ENCODE measurements at regions not wholly inside any gene's neighbourhood (a gene's known extent, or its start where the extent isn't known, plus 50 kb on each side); places are given as distances from the start of the nearest gene placed in this dataset.
"Not testable (repeated sequence)": the region's sequence is repeated elsewhere in the genome, so short reads cannot be mapped to it uniquely, and the experiment has no call there.

DNA sequence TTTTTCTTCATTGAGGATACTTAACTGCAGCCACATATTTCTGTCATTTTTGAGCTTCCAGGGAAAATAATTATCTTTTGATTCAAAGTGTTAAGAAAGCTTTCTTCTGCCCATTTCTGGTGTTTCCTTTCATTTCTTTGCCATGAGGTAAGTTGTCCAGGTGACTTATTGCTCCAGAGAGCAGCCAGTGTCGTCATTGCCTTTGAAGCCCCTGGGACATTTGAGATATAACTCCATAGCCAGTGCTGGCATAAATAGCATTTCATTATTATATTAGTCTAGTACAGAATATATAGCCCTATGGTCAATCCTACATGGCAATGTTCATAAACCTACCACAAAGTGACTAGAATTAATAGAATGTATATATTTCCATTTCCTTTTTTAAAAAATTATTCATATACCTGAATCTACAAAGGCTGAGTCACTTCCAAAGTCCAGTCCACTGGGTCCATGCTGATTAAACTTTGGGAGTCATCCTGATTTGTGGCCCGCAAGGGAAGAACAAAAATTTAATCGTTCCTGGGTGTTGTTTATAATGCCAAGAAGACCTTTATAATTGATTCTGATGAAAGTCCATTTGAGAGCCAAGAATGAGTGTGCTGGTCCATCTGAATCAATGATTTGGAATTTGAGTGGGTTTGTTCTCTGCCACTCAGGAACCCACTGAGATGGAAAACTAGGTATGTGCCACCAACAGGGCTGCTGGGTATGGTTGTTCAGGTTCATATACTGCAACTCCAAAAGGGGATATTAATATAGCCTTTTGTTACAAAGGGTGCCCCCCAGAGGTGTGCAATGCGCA, 221.8 kb upstream of the PLXNA2 start:
- no peak for DNase-seq (ENCODE audit: low spot score)

DNA sequence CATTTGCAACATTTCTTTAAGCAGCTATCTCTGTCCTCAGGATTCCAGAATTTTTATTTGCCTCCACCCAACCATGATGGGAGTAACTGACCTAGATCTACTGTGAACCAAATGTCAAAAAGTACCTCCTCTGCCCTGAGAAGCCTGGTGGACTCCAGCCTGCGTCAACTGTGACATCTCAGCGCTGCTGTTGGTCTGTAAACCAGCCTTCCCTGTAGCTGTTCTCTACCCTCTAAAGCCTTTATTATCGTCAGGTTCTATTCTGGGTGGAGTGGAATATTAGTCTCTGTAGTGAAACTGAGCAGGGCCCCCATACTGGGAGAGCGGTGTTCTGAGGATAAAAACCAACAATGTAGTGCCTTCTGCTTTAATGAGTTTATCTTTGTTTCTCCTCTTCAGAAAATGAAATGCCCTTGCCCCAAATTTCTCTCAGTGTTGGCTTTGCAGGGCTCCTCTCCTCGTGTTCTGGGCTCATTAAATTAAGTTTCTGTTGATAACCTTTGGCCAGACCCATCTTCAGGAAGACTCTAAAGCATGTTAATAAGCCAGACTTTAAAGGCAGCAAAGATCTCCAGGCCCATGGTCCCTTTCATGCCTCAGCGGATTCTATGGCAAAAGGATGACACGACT, 223.1 kb upstream of the PLXNA2 start:
- DNase-seq (ENCODE audit: low spot score), result no peak

DNA sequence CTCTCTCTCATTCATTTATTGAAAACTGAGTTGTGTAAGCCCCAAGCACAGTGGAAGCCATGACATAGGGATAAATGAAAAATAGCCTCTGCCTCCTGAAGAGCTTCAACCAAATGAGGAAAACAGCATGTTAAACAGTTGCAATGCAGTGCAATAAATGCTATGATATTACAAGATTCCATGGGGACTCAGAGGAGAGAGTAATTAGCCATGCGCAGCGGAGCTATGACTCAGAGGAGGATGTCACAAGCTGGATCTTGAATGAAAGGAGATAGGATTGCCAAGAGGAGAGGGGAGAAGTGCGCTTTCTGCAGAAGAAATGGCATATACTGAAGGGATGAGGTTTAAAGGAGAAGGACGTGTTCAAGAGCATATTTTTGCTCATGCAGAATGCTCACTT, 231.3 kb upstream of the PLXNA2 start:
- DNase-seq (ENCODE audit: low spot score), result peak; percentile 25

DNA sequence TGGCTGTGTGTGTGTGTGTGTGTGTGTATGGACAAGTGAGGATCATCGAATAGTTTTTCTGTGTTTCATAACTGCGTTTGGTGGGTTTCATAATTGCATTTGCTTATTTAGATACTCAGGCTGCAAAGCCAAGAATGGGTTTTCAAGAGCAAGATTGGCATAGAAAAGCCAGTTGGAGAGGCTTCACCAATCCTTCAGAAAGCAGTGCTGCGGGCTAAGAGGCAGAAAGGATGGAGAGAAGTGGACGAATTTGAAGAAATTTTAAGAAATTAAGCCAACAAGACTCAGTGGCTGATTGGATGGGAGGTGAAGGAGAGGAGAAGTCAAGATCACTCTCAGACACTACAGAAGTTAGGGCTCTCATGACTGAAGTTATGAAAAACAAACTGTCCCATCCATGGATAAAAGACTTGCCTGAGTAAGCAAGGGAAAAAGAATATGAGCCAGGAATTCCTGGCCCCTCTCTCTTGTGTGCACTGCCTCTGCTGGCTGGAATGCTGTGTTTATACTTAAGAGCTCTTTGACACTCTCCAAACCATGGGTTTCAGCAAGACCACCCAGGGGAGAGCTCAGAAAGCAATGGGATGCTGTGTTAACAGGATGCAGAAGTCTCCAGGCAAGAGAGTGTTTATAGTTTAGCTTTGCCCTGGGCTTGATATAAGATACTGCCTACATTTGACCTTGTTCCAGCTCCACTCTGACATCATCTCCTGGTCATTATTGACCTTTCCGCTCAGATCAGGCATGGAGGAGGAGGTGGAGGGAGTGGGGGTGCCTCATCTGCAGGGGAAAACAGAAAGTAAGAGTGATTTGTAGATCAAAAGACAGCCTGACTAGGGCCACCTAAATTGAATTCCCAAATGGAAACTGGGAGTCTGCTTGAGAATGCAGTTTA, 232.0 kb upstream of the PLXNA2 start:
- DNase-seq (ENCODE audit: low spot score), result peak; percentile 7

DNA sequence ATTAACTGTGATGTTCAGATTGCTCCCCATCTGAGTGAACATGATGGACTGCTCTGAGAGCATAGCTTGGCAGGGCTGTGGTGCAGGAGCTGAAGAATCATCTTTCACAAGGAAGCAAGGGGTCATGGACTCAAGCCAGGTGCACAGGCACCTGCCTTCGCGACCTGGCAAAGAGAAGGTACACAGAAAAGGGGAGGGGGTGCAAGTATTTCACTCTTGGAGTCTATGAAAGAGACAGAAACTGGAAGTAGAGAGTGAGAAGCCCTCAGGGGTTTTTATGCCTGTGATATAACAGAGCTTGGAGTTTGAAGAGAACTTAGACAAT, 232.6 kb upstream of the PLXNA2 start:
- no peak for DNase-seq (ENCODE audit: low spot score)

DNA sequence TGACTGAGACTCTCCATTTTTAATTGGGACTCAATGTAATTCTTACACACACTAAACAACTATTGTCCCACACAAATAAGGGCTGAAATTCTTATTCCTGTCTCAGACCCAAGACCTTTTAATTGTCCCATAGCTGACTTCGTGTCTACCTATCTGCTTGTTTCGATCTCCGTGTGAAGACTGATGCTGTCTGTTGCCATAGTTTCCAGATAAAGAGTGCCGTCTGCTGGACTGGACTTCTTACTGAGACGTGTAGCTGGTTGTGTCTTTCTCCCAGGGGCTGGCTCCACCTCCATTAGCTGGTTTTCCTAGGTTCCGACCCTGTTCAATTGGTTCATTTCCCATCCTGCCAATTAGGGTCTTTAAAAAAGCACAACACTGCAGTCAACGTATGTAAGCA, 235.3 kb upstream of the PLXNA2 start:
- no peak for DNase-seq (ENCODE audit: low spot score)

DNA sequence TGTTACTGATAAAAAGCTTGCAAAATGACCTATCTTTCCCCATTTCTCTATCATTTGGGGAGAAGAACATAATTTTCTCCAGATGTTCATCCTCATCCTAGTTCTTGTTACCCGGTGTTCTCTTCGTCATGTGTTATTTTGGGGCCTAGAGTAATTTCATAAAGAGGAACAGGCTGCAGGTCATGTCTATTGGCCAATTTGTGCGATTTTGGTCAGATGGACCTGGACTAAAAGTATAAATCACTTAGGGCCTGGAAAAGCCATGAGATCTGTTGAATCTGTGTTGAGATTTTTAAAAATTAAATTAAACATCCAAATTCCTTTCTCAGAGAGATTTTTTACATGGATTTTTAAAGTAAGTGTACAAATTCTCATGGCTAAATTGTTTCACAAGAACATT, 241.3 kb upstream of the PLXNA2 start:
- DNase-seq (ENCODE audit: low spot score), result no peak

DNA sequence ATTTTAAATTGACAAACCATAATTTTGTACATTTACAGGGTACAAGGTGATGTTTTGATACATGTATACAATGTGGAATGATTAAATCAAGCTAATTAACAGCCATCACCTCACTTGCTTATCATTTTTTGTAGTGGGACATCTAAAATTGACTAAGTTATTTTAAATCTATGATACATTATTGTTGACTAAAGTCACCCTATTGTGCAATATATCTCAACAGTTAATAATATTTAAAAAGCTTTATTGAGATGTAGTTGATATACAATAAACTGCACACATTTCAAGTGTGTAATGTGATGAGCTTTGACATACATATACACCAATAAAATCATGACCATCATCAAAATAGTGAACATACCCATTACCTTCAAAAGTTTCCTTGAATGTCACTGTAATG, 242.5 kb upstream of the PLXNA2 start:
- DNase-seq (ENCODE audit: low spot score), result no peak

DNA sequence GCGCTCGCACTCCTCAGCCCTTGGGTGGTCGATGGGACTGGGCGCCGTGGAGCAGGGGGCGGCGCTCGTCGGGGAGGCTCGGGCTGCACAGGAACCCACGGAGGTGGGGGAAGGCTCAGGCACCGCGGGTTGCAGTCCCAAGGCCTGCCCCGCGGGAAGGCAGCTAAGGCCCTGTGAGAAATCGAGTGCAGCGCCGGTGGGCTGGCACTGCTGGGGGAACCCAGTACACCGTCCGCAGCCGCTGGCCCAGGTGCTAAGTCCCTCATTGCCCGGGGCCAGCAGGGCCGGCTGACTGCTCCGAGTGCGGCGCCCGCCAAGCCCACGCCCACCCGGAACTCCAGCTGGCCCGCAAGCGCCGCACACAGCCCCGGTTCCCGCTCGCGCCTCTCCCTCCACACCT, 244.2 kb upstream of the PLXNA2 start:
- DNase-seq (ENCODE audit: low spot score), result not testable (repeated sequence)

DNA sequence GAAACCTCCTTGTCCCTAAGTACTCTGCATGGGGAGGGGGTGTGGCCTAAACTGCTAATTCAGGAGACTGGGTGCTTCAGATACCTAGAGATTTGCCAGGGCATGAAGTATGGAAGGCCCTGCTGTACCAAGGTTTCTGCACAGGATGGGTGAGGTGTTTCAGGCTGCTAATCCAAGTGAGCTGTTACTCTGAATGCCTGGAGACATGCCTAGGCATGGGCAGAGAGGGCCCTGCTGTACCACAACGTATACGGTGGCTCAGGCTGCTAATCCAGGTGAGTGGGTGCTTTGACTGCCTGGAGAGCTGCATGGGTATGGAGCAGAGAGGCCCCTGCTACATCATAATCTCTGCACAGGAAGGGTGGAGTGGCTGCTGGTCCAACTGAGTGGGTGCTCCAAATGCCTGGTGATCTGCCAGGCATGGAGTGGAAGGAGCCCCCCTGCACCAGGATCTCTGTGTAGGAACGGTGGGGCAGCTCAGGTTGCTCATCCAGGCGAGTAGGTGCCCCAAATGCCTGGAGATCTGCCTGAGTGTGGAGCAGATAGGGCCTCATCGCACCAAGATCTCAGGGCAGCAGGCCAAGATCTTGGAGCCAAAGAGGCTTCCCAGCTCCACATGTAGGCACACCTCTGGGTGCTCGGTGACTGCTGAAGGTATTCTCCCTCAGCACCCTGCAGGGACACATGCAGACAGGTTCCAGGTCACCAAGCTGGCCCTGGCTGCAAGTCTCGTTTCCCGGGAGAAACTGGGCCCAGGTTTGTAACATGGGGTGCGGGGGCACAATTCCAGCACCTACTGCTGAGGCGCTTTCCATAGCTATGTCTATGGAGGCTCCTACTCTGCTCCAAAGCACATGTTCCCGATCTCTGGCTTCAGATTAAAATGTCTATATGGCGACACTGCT, 252.5 kb upstream of the PLXNA2 start:
- DNase-seq (ENCODE audit: low spot score), result no peak

DNA sequence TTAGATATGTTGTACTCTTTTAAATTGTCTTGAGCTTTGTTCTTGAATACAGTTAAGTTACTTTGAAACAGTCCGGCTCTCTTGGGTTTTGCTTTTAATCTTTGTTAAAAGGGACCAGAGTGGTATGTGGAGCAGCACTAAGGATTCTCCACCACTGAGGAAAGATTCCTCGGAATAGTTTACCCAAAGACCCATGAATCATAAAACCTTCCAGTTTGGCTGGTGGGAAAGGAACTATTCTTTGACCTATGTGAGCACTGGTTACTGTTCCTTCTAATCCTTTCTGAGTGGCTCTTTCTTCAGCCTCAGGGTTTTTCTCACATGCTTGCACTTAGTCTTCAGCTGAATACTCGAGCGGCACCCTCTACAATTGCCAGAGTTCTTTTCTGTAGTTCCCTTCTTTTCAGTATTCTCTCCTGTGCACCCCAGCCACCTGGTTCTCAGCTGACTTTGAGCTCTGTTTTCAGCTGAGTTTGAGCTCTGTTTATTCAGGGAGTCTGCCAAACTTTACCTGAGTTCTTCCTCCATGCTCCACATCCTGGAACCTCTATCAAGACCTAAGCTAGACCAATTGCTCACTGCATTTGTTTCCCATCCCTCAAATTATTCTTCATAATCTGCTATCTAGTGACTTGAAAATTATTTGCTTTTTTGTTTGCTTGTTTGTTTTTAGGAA, 253.8 kb upstream of the PLXNA2 start:
- no peak for DNase-seq (ENCODE audit: low spot score)

DNA sequence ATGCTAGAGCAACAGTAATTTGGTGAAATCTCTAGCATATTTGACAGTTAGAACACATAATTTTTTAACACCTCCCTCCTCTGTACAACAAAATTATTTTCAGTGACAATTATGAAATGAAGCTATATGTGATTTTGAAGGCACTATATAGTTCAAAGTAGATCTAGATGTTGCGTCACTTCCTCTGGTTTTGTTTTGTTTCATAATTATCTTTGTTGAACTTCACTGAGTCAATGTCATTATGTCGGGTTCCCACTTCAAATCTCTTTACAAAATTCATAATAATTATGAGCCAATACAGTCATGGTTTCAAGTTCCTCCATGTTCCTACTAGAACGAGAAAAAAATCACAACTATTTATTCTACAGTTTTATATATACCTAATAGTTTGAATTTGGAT, 254.8 kb upstream of the PLXNA2 start:
- DNase-seq (ENCODE audit: low spot score), result no peak

DNA sequence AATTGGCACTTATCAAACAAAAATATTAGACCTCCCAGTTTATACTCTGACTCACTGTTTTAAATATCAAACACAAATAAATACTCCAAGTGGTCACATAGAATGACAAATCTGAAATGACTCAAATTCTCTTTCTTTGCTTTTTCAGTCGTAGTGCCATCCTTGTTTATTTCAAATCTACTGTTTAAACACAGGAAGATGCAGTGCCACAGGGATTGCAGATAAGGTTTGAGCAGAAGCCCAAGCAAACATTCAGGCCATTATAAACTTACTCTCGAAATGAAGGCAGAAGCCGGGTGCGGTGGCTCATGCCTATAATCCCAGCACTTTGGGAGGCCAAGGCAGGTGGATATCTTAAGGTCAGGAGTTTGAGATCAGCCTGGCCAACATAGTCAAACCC, 255.4 kb upstream of the PLXNA2 start:
- DNase-seq (ENCODE audit: low spot score), result no peak

DNA sequence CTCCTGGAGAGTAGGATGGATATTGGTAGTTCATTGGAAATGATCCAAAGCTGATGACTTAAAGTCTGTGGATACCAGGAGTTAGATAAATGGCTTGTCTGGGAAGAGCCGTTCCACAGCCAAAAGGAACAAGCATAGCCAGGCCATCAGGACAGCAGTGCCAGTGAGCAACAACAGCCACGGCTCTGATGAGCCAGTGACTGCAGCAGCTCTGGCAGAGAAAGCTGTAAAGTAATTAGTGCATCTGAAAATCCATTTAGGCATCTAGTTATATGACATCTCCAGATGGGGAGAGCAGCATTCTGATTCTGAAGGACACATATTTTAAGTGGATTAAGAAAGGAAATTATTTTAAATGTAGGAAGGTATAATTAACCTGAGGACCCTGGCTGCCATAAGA, 256.2 kb upstream of the PLXNA2 start:
- DNase-seq (ENCODE audit: low spot score), result no peak

DNA sequence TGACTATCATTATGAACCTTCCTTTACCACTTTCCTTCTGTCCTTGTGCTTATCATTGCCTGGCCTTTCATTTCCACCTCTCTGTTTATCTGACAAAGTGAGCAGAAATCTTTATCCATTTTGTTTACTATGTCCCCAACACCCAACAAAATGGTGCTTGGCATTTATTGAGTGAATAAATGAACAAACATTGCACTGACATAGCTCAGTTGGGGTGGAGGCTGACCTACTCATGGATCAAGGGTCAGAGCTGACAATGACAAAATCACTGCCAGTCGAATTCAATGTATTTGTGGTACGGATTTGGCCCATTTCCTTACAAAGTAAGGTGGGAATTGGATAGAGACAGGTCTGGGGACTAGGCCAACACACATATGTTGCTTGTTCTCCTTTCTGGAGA, 257.4 kb upstream of the PLXNA2 start:
- DNase-seq (ENCODE audit: low spot score), result no peak

DNA sequence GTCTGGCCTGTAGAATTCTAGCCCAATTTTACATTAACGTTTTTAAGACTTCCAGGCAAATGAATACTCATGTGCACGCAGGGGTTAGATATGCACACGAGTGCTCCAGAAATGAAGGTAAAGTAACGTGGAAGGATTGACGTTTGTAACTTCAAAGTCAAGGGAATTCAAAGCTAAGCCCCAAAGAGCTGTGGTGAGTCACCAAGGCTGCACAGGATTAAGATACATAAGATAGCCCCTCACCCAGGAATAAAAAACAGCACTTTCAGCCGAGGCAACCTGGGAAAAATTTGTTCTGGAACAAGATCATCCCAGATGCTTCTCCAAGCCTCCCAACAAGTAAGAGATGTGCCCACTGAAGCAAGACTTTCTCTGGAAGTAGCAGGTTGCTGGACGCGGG, 259.6 kb upstream of the PLXNA2 start:
- no peak for DNase-seq (ENCODE audit: low spot score)

DNA sequence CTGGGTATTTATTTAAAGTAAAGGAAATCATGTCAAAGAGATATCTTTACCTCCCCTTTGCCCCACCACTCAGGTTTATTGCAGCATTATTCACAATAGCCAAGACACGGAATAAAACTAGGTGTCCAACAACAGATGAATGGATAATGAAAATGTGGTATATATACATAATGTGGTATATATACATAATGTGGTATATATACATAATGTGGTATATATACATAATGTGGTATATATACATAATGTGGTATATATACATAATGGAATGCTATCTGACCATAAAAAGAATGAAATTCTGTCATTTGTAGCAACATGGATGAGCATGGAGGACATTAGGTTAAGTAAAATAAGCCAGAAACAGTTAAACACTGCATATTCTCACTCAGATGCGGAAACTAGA, 262.6 kb upstream of the PLXNA2 start:
- no peak for DNase-seq (ENCODE audit: low spot score)

DNA sequence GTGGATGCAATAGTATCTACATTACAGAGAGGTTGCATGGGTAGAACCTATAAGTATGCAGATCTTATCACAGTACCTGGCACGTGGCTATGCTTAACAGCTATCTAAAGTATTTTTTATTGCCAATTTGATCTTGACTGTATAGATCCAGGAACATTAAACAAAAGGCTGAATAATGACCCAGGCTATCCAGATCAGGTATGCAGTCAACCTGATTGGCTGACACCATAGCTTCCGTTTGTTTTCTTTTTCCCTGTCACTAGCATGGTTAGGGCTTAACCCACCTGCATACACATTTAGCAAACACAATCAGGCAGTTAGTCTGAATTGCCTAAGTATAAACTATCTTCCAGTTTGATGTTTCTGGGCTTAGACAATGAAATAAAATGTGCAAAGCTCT, 264.9 kb upstream of the PLXNA2 start:
- no peak for DNase-seq (ENCODE audit: low spot score)

DNA sequence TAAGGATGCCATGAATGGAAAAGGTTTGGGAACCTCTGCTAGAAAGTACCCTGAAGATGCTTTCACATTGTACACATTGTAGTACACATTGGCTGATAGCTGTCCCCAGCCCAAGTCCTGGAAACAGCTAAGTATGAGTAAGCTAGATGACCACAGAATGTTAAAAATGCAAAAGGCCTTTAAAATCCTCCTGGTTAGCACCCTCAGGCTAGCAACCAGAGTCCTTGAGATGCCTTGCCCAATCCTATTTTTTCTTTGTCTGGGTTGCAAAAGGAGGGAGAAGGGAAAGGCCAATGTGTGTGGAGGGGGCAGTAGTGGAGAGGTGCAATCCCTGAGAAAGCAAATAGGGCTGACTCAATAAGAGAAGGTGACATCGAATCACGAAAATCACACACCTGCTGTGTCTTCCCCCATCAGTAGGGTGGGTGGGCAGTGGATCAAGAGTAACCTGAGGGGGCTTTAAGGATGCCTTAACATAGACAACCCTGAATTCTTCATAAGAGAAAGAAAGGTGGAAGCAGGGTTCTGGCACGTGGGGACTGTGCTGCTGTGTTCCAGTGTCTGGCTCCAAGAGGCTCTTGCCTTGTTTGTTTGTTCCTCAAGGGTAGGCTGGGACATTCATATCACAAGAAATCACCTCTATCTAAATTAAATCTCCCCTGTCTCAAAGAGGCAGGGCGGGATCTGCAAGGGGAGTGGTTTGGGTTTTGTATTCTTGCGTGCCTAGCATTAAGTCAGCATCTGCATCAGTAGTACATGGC, 266.2 kb upstream of the PLXNA2 start:
- no peak for DNase-seq (ENCODE audit: low spot score)

DNA sequence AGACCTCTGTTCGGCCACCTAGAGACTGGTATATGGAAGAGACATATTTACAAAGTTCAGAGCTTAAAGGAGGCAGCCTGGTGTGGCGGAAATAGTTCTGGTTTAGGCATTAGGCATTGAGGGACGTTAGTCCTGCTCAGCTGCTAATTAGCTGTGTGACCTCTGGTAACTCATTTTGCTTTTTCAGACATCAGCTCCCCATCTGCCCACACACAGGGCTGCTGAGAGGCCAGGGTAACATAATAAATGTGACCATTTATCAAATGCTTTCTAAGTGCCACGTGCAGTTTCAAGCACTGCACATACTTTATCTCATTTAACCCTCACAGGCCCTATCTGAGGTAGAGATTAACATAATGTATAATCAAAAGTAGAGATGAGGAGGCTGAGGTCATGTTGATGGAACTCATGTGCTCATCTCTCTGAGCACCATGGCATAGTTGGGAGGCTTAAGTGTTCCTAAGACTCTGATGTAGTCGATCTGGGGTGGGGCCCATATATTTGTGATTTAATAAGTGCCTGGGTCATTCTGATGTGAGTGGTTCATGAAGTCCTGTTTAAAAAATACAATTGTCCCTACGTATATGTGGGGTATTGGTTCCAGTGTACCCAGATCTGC, 267.2 kb upstream of the PLXNA2 start:
- DNase-seq (ENCODE audit: low spot score), result no peak
